ENCODE measurements at regions not wholly inside any gene's neighbourhood (a gene's known extent, or its start where the extent isn't known, plus 50 kb on each side); places are given as distances from the start of the nearest gene placed in this dataset.

DNA sequence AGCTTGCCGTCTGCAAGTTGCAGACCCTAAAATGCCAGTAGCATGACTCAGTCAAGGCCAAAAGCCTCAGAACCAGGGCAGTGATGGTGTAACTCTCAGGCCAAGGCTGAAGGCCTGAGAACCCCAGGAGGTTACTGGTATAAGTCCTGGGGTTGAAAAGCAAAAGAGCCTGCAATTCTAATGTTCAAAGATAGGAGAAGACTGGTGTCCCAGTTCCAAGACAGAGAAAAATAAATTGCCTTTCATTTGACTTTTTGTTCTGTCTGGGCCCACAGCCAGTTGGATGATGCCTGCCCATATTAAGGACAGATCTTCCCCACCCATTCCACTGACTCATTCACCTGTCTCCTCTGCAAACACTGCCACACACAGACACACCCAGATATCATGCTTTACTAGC lies 673.2 kb downstream of the CDH18 start (continued):
- TF ChIP-seq SIX5 (IDR thresholded peaks at IDR 0.05; ENCODE audit: low read depth, low read length), result no peak

GRCh38 chr5:19319252-19319651 lies 668.7 kb downstream of the CDH18 start:
- WGBS, 2 experiments (ENCODE audit: extremely low coverage in 1 of 2, insufficient coverage in 1 of 2, insufficient read length in 1 of 2, insufficient replicate concordance in 2 of 2, low coverage in 1 of 2, low lambda C conversion rate in 2 of 2, missing lambda C conversion rate in 1 of 2), result 95% methylated on average over 1 of the region's 1 CpG; no CpG with 5 or more reads in 1 of the 2 experiments
- no peak overlapping the region for H3K9ac ChIP-seq (replicated peaks in 1 of 4; ENCODE audit: extremely low read depth in 1 of 4, low read depth in 3 of 4, low read length in 3 of 4)
- H3K4me2 ChIP-seq (ENCODE audit: insufficient read depth in 1 of 2, low read depth in 2 of 2, low read length in 2 of 2), result no peak overlapping the region
- no peaks in the 10 kb centered on the region for H3K4me1 ChIP-seq (replicated peaks in 1 of 4; ENCODE audit: control insufficient read depth in 3 of 4, insufficient read depth in 4 of 4, low read length in 3 of 4)
- no peak overlapping the region for H3K18ac ChIP-seq (ENCODE audit: extremely low read depth, low read length)
- no peak overlapping the region for H2AFZ ChIP-seq (ENCODE audit: low read length)
- no peaks in the 10 kb centered on the region for H4K20me1 ChIP-seq (replicated peaks in 1 of 2; ENCODE audit: control insufficient read depth in 1 of 2, insufficient read depth in 2 of 2, low read length in 2 of 2)
- no peaks in the 10 kb centered on the region for H3K27me3 ChIP-seq (replicated peaks in 1 of 4; ENCODE audit: control insufficient read depth in 3 of 4, extremely low read depth in 1 of 4, insufficient read depth in 3 of 4, low read length in 3 of 4)
- H2BK15ac ChIP-seq (ENCODE audit: low read length), result no peak overlapping the region
- DNase-seq (ENCODE audit: low read depth in 1 of 2, low spot score in 2 of 2), result no peak
- H2BK12ac ChIP-seq (ENCODE audit: low read depth, low read length), result no peak overlapping the region
- no peak overlapping the region for H2AK5ac ChIP-seq (ENCODE audit: low read depth, low read length)
- H3K79me2 ChIP-seq (ENCODE audit: control insufficient read depth in 1 of 2, insufficient read depth in 2 of 2, low read length in 2 of 2), result no peaks in the 10 kb centered on the region
- no peak overlapping the region for H4K5ac ChIP-seq (ENCODE audit: insufficient read length, low read depth, low read length)
- TF ChIP-seq RNF2 (IDR thresholded peaks at IDR 0.05; ENCODE audit: borderline replicate concordance, low read depth, low read length, missing control alignments, poor library complexity, severe bottlenecking) (no peak), KDM1A (IDR thresholded peaks at IDR 0.05; ENCODE audit: borderline replicate concordance, low read length) (no peak), RFX5 (IDR thresholded peaks at IDR 0.05; ENCODE audit: borderline replicate concordance, low read depth, low read length) (no peak), KDM4A (IDR thresholded peaks at IDR 0.05; ENCODE audit: low read depth, low read length, severe bottlenecking) (no peak), TCF12 (IDR thresholded peaks at IDR 0.05; ENCODE audit: low read depth, low read length) (no peak), EZH2 (IDR thresholded peaks at IDR 0.05; ENCODE audit: low read depth, low read length, severe bottlenecking) (no peak), SIRT6 (IDR thresholded peaks at IDR 0.05; ENCODE audit: low read length) (no peak), POLR2AphosphoS5 (IDR thresholded peaks at IDR 0.05; ENCODE audit: low read depth, low read length) (no peak), PHF8 (conservative IDR thresholded peaks at IDR 0.05; ENCODE audit: low read depth, low read length) (no peak), EGR1 (IDR thresholded peaks at IDR 0.05; ENCODE audit: borderline replicate concordance, low read depth, low read length) (no peak)
- POLR2A ChIA-PET (ENCODE audit: partially characterized antibody), result no interaction called here
- H3K9me3 ChIP-seq (ENCODE audit: insufficient read depth in 2 of 2, low read depth in 1 of 2, low read length in 1 of 2), result no peaks in the 10 kb centered on the region
- H3K56ac ChIP-seq (replicated peaks; ENCODE audit: insufficient read length, low read depth, low read length), result no peak overlapping the region
- no peak overlapping the region for H4K91ac ChIP-seq (replicated peaks; ENCODE audit: insufficient read length, low read length)
- no peaks in the 10 kb centered on the region for H3K23me2 ChIP-seq (ENCODE audit: low read depth, low read length)
- no peak overlapping the region for H3K23ac ChIP-seq (ENCODE audit: insufficient read length)
- H2BK120ac ChIP-seq (replicated peaks; ENCODE audit: low read depth, low read length), result no peak overlapping the region
- no peak overlapping the region for H3K4ac ChIP-seq (replicated peaks; ENCODE audit: insufficient read length, low read depth, low read length)
- no peaks in the 10 kb centered on the region for H3K79me1 ChIP-seq (ENCODE audit: low read depth, low read length)
- no peak for FAIRE-seq
- no peaks in the 10 kb centered on the region for H3K36me3 ChIP-seq (ENCODE audit: control insufficient read depth in 2 of 4, insufficient read depth in 4 of 4, low read length in 3 of 4)
- no peak overlapping the region for H4K8ac ChIP-seq (ENCODE audit: extremely low read depth, insufficient read depth, low read length)
- H3K14ac ChIP-seq (ENCODE audit: insufficient read length), result no peak overlapping the region
- no peak overlapping the region for H3K27ac ChIP-seq (ENCODE audit: low read depth, low read length)
- CTCF ChIA-PET (ENCODE audit: partially characterized antibody), result no interaction called here
- H2BK20ac ChIP-seq (ENCODE audit: low read length), result no peak overlapping the region
- no peak overlapping the region for H2BK5ac ChIP-seq (ENCODE audit: low read depth, low read length)
- H3K4me3 ChIP-seq (ENCODE audit: extremely low read depth in 1 of 4, insufficient read depth in 2 of 4, low read depth in 3 of 4, low read length in 4 of 4), result no peak overlapping the region

Measured in H1 (cell line).